ENCODE measurements at regions not wholly inside any gene's neighbourhood (a gene's known extent, or its start where the extent isn't known, plus 50 kb on each side); places are given as distances from the start of the nearest gene placed in this dataset.

DNA sequence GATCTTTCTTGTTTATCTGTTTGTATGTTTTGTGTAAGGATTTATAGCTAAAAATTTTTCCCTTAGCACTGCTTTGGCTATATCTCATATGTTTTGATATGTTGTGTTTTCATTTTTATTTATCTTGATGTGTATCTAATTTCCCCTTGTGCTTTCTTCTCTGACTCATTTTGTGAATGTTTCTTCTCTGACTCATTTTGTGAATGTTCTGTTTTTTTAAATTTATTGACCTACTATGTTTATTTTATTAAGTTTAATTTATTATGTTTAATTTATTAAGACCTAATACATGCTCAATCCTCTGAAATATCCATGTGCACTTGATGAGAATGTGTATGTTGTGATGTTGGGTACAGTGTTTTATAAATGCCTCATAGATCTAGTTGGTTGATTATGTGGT, 793.5 kb upstream of the CADM2 start:
- Mint-ChIP-seq H3K4me1 (ENCODE audit: low read depth) (no peaks in the 10 kb centered on the region), H3K9me3 (peaks cover 25% of the 10 kb centered on the region), H3K27ac (no peak overlapping the region), H3K27me3 (ENCODE audit: insufficient read depth) (no peaks in the 10 kb centered on the region), H3K4me3 (no peak overlapping the region), H3K36me3 (ENCODE audit: low read depth) (no peaks in the 10 kb centered on the region)
- intact Hi-C loops (cut with micrococcal nuclease), result no loop called here
- DNase-seq (ENCODE audit: low spot score), result no peak

DNA sequence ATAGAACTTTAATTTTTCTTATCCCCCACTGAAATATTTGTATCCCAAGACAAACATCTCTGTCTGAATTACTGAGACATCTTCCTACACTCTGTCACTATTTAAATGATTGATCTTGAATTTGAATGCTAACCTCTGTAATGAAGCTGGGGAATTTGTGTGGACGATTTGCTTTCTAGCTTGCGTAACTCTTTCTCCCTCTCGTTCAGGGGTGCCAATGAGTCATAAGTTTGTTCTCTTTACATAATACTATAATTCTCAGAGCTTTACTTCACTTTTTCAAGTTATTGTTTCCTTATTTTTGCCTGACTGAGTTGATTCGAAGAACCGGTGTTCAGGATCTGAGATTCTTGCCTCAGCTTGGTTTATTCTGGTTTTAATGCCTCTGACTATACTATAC, 783.3 kb upstream of the CADM2 start:
- no peak overlapping the region for H3K27ac Mint-ChIP-seq
- peaks cover 33% of the 10 kb centered on the region for H3K9me3 Mint-ChIP-seq
- no peaks in the 10 kb centered on the region for H3K4me1 Mint-ChIP-seq (ENCODE audit: low read depth)
- no peaks in the 10 kb centered on the region for H3K27me3 Mint-ChIP-seq (ENCODE audit: insufficient read depth)
- H3K36me3 Mint-ChIP-seq (ENCODE audit: low read depth), result no peaks in the 10 kb centered on the region
- DNase-seq (ENCODE audit: low spot score), result no peak
- intact Hi-C loops (cut with micrococcal nuclease), result no loop called here
- H3K4me3 Mint-ChIP-seq, result no peak overlapping the region

DNA sequence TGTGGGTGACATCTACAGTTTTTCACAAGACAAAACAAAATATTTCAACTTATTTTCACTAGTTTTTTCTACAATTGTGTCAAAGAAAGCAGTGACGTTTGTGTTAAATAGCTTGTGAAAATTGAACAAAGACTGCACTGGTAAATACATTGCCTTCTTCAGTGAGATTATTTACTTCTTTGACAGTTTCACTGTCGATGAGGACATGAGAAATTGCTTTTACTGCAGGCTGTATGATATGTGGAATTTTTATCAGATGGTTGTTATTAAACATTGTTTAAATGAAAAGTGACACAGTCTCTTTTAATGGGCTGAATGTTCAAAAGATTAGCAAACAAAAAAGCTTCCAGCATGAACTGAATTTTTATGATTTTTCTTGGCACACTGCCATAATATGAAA, 773.9 kb upstream of the CADM2 start:
- Mint-ChIP-seq H3K36me3 (ENCODE audit: low read depth) (no peaks in the 10 kb centered on the region), H3K4me1 (ENCODE audit: low read depth) (no peaks in the 10 kb centered on the region), H3K9me3 (peaks cover 4% of the 10 kb centered on the region), H3K27me3 (ENCODE audit: insufficient read depth) (no peaks in the 10 kb centered on the region), H3K27ac (no peak overlapping the region), H3K4me3 (no peak overlapping the region)
- DNase-seq (ENCODE audit: low spot score), result no peak
- intact Hi-C loops (cut with micrococcal nuclease), result no loop called here

DNA sequence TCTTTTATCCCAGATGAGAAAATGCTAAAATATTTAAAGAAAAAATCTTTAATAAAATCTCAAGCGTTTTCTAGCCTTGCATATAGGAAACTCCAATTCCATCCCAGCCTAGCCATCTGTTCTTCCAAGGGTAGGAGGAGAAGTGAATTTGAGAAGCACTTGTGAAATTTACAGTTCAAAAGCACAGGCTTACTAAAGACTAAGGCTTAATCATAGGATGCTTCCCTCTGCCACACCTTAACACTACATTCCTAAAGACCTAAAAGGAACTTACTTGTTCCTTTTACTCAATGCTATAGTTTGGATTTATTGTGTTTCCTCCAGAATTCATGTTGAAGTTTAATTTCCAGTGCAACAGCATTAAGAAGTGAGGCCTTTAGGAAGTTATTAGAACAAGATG, 764.8 kb upstream of the CADM2 start:
- H3K4me1 Mint-ChIP-seq (ENCODE audit: low read depth), result no peaks in the 10 kb centered on the region
- no peaks in the 10 kb centered on the region for H3K36me3 Mint-ChIP-seq (ENCODE audit: low read depth)
- no peak overlapping the region for H3K4me3 Mint-ChIP-seq
- intact Hi-C loops (cut with micrococcal nuclease), result no loop called here
- H3K9me3 Mint-ChIP-seq, result peaks cover 28% of the 10 kb centered on the region
- DNase-seq (ENCODE audit: low spot score), result no peak
- no peaks in the 10 kb centered on the region for H3K27me3 Mint-ChIP-seq (ENCODE audit: insufficient read depth)
- H3K27ac Mint-ChIP-seq, result no peak overlapping the region

DNA sequence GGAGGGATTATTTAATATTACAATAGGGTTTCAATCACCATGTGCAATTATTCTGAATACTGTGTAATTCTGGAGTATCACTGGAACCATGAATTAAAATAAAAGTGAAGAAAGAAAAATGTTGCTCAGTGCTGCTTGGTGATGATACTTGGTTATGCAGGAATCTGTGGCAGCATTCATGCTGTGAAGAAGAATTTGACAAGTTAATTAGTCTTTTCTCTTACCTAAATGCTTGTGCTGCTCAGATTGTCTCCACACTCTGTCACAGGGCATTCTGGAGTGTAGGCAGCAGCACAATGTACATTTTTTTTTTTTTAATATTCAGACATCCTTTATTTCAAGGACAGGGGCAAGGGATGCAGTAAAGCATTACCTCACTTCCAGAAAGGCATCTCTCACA, 749.3 kb upstream of the CADM2 start:
- no peak overlapping the region for H3K27ac Mint-ChIP-seq
- H3K4me3 Mint-ChIP-seq, result no peak overlapping the region
- intact Hi-C loops (cut with micrococcal nuclease), result no loop called here
- H3K4me1 Mint-ChIP-seq (ENCODE audit: low read depth), result no peaks in the 10 kb centered on the region
- H3K36me3 Mint-ChIP-seq (ENCODE audit: low read depth), result no peaks in the 10 kb centered on the region
- no peak for DNase-seq (ENCODE audit: low spot score)
- H3K27me3 Mint-ChIP-seq (ENCODE audit: insufficient read depth), result no peaks in the 10 kb centered on the region
- peaks cover 12% of the 10 kb centered on the region for H3K9me3 Mint-ChIP-seq

DNA sequence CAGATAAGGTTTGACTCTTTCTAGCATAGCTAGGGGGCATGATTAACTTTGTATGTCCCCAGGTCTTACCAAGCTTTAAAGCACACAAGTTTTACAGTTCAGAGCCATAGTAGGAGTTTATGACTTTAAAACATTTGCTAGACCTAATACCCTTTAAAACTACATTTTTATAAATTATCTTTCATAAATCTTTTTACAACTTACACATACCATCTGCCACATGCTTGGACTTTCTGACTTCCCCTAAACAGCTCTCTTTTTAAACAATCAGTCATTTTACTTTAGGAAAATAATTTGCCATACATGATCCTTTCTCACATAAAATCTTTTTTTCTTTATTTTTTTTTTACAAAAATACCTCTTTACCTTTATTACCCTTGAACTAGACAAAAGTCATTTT, 735.3 kb upstream of the CADM2 start:
- Mint-ChIP-seq H3K27ac (no peak overlapping the region), H3K4me3 (no peak overlapping the region), H3K36me3 (ENCODE audit: low read depth) (no peaks in the 10 kb centered on the region), H3K4me1 (ENCODE audit: low read depth) (no peaks in the 10 kb centered on the region), H3K27me3 (ENCODE audit: insufficient read depth) (no peaks in the 10 kb centered on the region), H3K9me3 (peaks cover 52% of the 10 kb centered on the region)
- no peak for DNase-seq (ENCODE audit: low spot score)
- intact Hi-C loops (cut with micrococcal nuclease), result no loop called here

DNA sequence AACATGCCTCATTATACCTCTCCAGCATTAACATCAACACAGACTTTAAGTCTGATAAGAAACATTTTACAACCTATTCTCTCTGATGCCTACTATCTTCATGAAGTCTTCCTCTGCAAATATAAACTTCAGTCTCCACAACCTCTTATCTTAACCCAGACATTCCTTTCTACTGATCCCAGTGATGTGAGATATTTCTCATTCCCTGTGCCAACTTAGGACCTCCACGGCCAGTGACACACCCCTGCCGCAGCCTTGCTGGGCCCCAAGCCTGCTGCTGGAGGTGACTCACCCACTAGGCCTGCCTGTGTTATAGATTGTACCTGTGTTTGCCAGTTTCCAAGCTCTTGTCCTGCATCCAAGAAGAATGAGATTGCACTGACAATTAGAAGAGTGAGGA, 734.5 kb upstream of the CADM2 start:
- Mint-ChIP-seq H3K27ac (no peak overlapping the region), H3K4me1 (ENCODE audit: low read depth) (no peaks in the 10 kb centered on the region), H3K36me3 (ENCODE audit: low read depth) (no peaks in the 10 kb centered on the region), H3K27me3 (ENCODE audit: insufficient read depth) (no peaks in the 10 kb centered on the region), H3K9me3 (peaks cover 51% of the 10 kb centered on the region), H3K4me3 (no peak overlapping the region)
- intact Hi-C loops (cut with micrococcal nuclease), result no loop called here
- no peak for DNase-seq (ENCODE audit: low spot score)

DNA sequence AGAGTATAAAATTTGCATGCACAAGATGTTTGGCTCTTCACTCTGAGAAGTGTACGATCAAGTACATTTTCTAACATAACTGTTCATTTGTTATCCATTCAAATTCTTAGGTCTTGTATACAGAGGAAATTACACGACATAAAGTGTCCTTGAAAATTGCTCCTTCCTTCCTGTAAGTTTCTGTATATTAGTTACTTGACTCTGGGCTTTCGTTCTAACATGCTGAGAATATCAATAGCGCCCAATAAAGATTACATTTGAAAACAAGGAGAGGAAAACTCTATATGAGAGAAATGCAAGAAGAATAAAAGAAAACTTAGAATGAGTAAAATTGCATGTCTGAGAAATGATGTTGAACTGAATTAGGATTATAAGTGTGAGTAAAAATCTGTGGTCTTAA, 722.5 kb upstream of the CADM2 start:
- H3K27ac Mint-ChIP-seq, result no peak overlapping the region
- no peaks in the 10 kb centered on the region for H3K27me3 Mint-ChIP-seq (ENCODE audit: insufficient read depth)
- H3K4me1 Mint-ChIP-seq (ENCODE audit: low read depth), result no peaks in the 10 kb centered on the region
- no peaks in the 10 kb centered on the region for H3K36me3 Mint-ChIP-seq (ENCODE audit: low read depth)
- no peak overlapping the region for H3K4me3 Mint-ChIP-seq
- H3K9me3 Mint-ChIP-seq, result peaks cover 11% of the 10 kb centered on the region
- DNase-seq (ENCODE audit: low spot score), result no peak
- intact Hi-C loops (cut with micrococcal nuclease), result no loop called here

DNA sequence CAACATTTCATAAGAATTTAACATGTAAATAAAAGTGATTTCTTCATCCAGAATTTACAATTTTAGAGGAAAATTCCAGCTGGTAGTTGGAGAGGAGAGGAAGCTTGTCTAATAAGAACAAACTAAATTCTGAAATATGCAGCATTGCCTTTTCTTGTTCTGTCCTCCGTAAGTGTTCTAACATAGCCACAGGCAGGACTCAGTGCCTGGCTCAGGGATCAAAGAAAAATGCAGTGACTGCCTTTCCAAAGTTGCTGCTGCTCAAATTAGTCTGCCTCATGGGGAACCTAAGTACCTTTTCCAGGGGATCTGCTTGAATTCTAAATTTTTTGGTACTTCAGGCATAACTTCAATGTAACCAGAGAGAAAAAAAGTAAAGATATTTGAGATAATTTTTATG, 713.0 kb upstream of the CADM2 start:
- Mint-ChIP-seq H3K4me3 (no peak overlapping the region), H3K9me3 (peaks cover 18% of the 10 kb centered on the region), H3K4me1 (ENCODE audit: low read depth) (no peaks in the 10 kb centered on the region), H3K36me3 (ENCODE audit: low read depth) (no peaks in the 10 kb centered on the region), H3K27me3 (ENCODE audit: insufficient read depth) (no peaks in the 10 kb centered on the region), H3K27ac (no peak overlapping the region)
- no peak for DNase-seq (ENCODE audit: low spot score)
- intact Hi-C loops (cut with micrococcal nuclease), result no loop called here

DNA sequence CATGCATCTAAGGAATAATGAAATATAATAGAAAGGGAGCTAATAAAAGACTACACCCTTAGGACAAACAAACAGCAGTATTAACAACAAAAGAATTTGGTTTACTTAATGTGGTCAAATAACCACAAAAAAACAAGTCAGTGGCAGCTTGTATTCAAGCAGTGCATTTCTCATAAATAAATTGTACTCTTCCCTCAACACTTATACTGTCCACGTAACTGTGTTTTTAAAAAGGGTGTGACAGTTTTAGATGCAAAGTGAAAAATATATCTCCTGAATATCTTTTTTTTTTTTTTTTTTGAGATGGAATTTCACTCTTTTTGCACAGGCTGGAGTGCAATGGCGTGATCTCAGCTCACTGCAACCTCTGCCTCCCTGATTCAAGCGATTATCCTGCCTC, 698.2 kb upstream of the CADM2 start:
- H3K36me3 Mint-ChIP-seq (ENCODE audit: low read depth), result no peaks in the 10 kb centered on the region
- H3K27me3 Mint-ChIP-seq (ENCODE audit: insufficient read depth), result no peaks in the 10 kb centered on the region
- intact Hi-C loops (cut with micrococcal nuclease), result no loop called here
- no peak overlapping the region for H3K27ac Mint-ChIP-seq
- no peaks in the 10 kb centered on the region for H3K4me1 Mint-ChIP-seq (ENCODE audit: low read depth)
- H3K9me3 Mint-ChIP-seq, result peaks cover 17% of the 10 kb centered on the region
- no peak overlapping the region for H3K4me3 Mint-ChIP-seq
- DNase-seq (ENCODE audit: low spot score), result no peak

DNA sequence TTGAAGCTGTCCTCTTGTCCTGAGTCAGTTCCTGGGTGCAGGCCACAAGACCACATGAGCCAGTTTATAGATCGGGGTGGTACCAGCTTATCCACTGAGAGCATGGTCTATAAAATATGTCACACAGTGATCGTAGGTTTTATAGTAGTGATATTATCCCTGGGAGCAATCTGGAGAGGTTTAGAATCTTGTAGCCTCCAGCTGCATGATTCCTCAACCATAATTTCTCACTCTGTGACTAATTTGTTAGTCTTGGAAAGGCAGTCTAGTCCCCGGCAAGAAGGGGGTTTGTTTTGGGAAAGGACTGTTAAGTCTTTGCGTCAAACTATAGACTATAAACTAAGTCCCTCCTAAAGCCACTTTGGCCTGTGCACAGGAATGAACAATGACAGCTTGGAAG, 693.0 kb upstream of the CADM2 start:
- H3K27me3 Mint-ChIP-seq (ENCODE audit: insufficient read depth), result no peaks in the 10 kb centered on the region
- intact Hi-C loops (cut with micrococcal nuclease), result no loop called here
- DNase-seq (ENCODE audit: low spot score), result no peak
- no peaks in the 10 kb centered on the region for H3K4me1 Mint-ChIP-seq (ENCODE audit: low read depth)
- H3K36me3 Mint-ChIP-seq (ENCODE audit: low read depth), result no peaks in the 10 kb centered on the region
- no peak overlapping the region for H3K4me3 Mint-ChIP-seq
- no peak overlapping the region for H3K27ac Mint-ChIP-seq
- H3K9me3 Mint-ChIP-seq, result peaks cover 27% of the 10 kb centered on the region

DNA sequence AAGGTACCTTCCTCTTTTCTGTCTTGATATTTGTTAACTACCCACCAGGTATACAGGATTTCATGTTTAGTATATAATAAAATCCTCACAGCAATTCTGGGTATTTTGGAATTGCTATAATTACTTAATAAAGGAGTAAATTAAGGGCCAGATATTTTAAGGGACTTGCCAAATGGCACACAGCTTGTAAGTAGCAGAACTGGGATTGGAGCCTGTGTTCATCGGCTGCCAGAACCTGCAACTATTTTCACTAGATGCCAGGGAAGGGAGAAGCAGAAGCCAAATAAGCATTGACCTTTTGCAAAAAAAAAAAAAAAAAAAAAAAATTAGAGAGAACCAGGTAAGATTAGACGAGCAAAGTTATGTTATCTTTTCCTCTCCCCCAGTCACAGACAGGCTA, 683.3 kb upstream of the CADM2 start:
- Mint-ChIP-seq H3K27me3 (ENCODE audit: insufficient read depth) (no peaks in the 10 kb centered on the region), H3K4me1 (ENCODE audit: low read depth) (no peaks in the 10 kb centered on the region), H3K4me3 (no peak overlapping the region), H3K27ac (no peak overlapping the region), H3K9me3 (peaks cover 6% of the 10 kb centered on the region), H3K36me3 (ENCODE audit: low read depth) (no peaks in the 10 kb centered on the region)
- intact Hi-C loops (cut with micrococcal nuclease), result no loop called here
- DNase-seq (ENCODE audit: low spot score), result no peak

DNA sequence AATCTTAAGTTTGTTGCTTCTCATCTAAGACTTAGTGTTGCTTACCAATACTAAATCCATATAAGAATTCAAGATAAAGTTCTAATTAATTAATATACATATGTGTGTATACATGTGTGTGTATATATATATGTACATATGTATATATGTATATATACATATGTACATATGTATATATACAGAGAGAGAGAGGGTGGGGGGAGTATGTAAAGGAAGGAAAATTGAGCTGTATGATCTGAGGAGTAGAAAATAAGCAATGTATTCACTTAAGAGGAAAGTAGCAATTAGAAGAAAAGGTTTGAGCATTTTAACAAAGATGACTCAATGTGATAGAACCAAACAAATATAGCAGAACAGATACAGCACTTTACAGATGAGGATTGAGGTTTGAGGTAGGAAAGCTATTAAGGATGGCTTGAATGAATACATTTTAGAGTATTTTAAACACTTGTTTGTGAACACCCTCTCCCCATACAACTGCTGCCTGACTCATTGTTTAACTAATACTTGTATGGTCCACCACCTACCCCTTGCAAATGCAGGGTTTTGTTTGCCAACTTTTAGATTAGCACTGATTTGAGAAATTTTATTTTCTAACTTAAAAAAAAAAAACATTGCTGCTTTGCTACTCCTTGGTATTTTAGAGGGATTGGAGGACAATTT, 681.1 kb upstream of the CADM2 start:
- intact Hi-C loops (cut with micrococcal nuclease), result no loop called here
- Mint-ChIP-seq H3K36me3 (ENCODE audit: low read depth) (no peaks in the 10 kb centered on the region), H3K27ac (no peak overlapping the region), H3K4me1 (ENCODE audit: low read depth) (no peaks in the 10 kb centered on the region), H3K9me3 (peaks cover 7% of the 10 kb centered on the region), H3K4me3 (no peak overlapping the region), H3K27me3 (ENCODE audit: insufficient read depth) (no peaks in the 10 kb centered on the region)
- no peak for DNase-seq (ENCODE audit: low spot score)

DNA sequence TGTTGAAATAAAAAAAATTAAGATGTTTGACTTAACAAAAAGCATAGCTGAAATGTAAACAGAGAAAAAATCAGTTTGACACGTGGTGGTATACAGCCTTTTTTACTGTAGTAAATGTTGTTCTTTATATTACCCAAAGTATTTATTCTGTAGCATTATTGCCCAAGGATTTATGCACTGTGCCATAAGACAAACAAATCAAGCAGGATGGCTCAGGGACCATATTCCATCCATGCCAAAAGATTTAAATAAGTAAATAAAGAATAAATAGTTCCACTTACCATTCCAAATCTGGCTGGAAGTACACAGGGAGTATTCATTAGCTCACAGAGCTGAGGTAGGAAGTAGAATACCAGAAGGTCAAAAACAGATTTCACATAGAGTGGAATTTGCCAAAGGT, 666.7 kb upstream of the CADM2 start:
- no peaks in the 10 kb centered on the region for H3K36me3 Mint-ChIP-seq (ENCODE audit: low read depth)
- intact Hi-C loops (cut with micrococcal nuclease), result no loop called here
- H3K4me1 Mint-ChIP-seq (ENCODE audit: low read depth), result no peaks in the 10 kb centered on the region
- no peak overlapping the region for H3K27ac Mint-ChIP-seq
- DNase-seq (ENCODE audit: low spot score), result no peak
- H3K9me3 Mint-ChIP-seq, result peaks cover 5% of the 10 kb centered on the region
- no peaks in the 10 kb centered on the region for H3K27me3 Mint-ChIP-seq (ENCODE audit: insufficient read depth)
- H3K4me3 Mint-ChIP-seq, result no peak overlapping the region

All from activated T-helper 1 cell treated with anti-CD3 and anti-CD28 coated beads, Interleukin-12 subunit alpha, Interleukin-12 subunit beta, Interleukin-2, Interleukin-4 antibody, amounts not matched to agents 30 ng/mL and 10 ng/mL and 1 ng/mL, durations not matched to agents 14 hours and 24 hours and 36 hours (primary cell).